ENCODE measurements at regions not wholly inside any gene's neighbourhood (a gene's known extent, or its start where the extent isn't known, plus 50 kb on each side); places are given as distances from the start of the nearest gene placed in this dataset.

DNA sequence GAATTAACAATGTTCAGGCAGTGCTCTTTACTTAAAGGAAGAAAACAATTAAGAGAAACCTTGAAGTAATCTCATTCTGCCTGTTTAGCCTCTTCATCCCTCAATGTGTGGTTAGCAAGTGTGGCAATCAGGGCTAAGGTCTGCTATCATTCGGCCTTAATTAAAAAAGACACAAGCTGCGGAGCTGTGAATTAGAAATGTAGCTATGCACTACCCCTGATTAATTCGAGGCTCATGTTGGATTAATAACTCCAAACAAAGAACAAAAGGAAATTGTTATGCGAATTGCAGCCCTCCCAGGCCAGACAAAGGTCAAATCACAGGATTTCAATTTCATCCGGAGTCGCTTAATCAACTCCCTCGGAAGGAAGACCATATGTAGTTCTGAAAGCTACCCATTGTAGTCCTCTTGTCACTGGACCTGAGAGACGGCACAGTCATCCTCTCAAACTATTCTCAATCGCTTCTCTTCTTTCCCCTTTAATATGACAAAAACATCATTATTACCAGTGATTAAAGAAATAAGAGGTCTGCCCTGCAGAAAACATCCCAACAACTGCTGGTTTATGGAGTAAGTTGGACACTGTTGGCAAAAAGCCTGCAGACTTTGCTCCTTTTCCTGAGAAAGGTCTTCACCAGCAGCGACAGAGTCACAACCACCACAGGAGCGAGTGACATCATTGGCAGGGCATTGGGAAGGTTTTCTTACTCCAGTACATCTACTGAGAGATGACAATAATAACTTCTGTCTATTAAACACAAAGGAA, 71.1 kb upstream of the SOX5 start:
- Histone ChIP-seq H3K4me3 (no peak overlapping the region), H3K27ac (no peak overlapping the region), H3K36me3 (no peaks in the 10 kb centered on the region), H3K27me3 (ENCODE audit: low read depth) (no peaks in the 10 kb centered on the region), H3K9me3 (no peaks in the 10 kb centered on the region), H3K4me1 (no peaks in the 10 kb centered on the region)
- DNase-seq (no peak), ATAC-seq (no peak)
- no peak for TF ChIP-seq CTCF (IDR thresholded peaks at IDR 0.05)
- intact Hi-C loops (cut with DNase I), result no loop called here

GRCh38 chr12:24015833-24016160, 66.3 kb upstream of the SOX5 start:
- Histone ChIP-seq H3K27ac (no peak overlapping the region), H3K9me3 (no peaks in the 10 kb centered on the region), H3K4me1 (no peaks in the 10 kb centered on the region), H3K27me3 (ENCODE audit: low read depth) (no peaks in the 10 kb centered on the region), H3K36me3 (no peaks in the 10 kb centered on the region), H3K4me3 (no peak overlapping the region)
- intact Hi-C loops (cut with DNase I), result no loop called here
- DNase-seq, result no peak
- ATAC-seq, result no peak
- TF ChIP-seq CTCF (IDR thresholded peaks at IDR 0.05), result no peak

- DNase-seq (no peak), ATAC-seq (no peak)
- TF ChIP-seq CTCF (IDR thresholded peaks at IDR 0.05), result no peak
Measured at GRCh38 chr12:24014915-24015832, 65.7 kb upstream of the SOX5 start.

DNA sequence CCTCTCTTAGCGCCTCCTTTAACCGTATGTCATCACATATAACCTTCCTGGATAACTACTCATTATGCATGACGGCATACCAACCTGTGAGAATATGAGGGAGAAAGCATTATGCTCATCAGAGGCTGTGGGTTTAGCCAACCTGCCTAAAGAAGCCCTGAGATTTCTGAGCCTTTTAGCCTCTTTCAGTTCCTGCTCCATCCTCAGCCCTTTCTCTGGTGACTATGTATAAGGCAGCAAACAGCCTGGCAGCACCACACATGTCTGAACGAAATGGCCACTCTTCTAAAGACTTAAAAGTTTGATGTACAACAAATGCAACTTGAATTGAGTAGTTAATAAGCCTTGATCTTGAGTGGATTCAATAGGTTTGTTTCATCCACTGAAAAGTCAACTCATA, 64.8 kb upstream of the SOX5 start:
- Histone ChIP-seq H3K27ac (no peak overlapping the region), H3K4me1 (no peaks in the 10 kb centered on the region), H3K9me3 (no peaks in the 10 kb centered on the region), H3K36me3 (no peaks in the 10 kb centered on the region), H3K4me3 (no peak overlapping the region), H3K27me3 (ENCODE audit: low read depth) (no peaks in the 10 kb centered on the region)
- DNase-seq (no peak), ATAC-seq (no peak)
- intact Hi-C loops (cut with DNase I), result no loop called here
- TF ChIP-seq CTCF (IDR thresholded peaks at IDR 0.05), result no peak

More at GRCh38 chr12:24014915-24015832, 65.7 kb upstream of the SOX5 start:
- Histone ChIP-seq H3K27ac (no peak overlapping the region), H3K4me3 (no peak overlapping the region), H3K9me3 (no peaks in the 10 kb centered on the region), H3K4me1 (no peaks in the 10 kb centered on the region), H3K36me3 (no peaks in the 10 kb centered on the region), H3K27me3 (ENCODE audit: low read depth) (no peaks in the 10 kb centered on the region)
- intact Hi-C loops (cut with DNase I), result no loop called here

- no peak for TF ChIP-seq CTCF (IDR thresholded peaks at IDR 0.05)
- intact Hi-C loops (cut with DNase I), result no loop called here
- no peak for DNase-seq
Measured at GRCh38 chr12:24012528-24012927, 63.1 kb upstream of the SOX5 start.

More at GRCh38 chr12:24012528-24012927, 63.1 kb upstream of the SOX5 start:
- ATAC-seq, result no peak
- no peaks in the 10 kb centered on the region for H3K27me3 ChIP-seq (ENCODE audit: low read depth)
- H3K36me3 ChIP-seq, result no peaks in the 10 kb centered on the region
- no peaks in the 10 kb centered on the region for H3K4me1 ChIP-seq
- no peaks in the 10 kb centered on the region for H3K9me3 ChIP-seq
- no peak overlapping the region for H3K4me3 ChIP-seq
- no peak overlapping the region for H3K27ac ChIP-seq

Data from lower lobe of right lung (tissue), 2 donors.